HG02571 (cell line): ENCODE measurements at regions not wholly inside any gene's neighbourhood (a gene's known extent, or its start where the extent isn't known, plus 50 kb on each side); places are given as distances from the start of the nearest gene placed in this dataset.

ENCODE experiments used
- ATAC-seq: cut with Tn5 transposase; IDR thresholded peaks from one replicate; pipeline ENCODE4 v1.9.1; 2021; ENCODE audit warnings: mild to moderate bottlenecking, moderate library complexity; ENCODE audit not compliant: unreplicated experiment

GRCh38 chr12:92034858-92035401, 110.7 kb downstream of the BTG1 start:
- peak; percentile 83 for ATAC-seq

- ATAC-seq: no peak
These were observed 111.6 kb downstream of the BTG1 start for GRCh38 chr12:92034083-92034482.

- no peak for ATAC-seq
These were observed 112.7 kb downstream of the BTG1 start for GRCh38 chr12:92032965-92033364.

- no peak for ATAC-seq
These were observed 113.5 kb downstream of the BTG1 start for GRCh38 chr12:92032101-92032500.

- ATAC-seq: no peak
These were observed 115.0 kb downstream of the BTG1 start for GRCh38 chr12:92030618-92031017.

GRCh38 chr12:92029902-92030586, 115.6 kb downstream of the BTG1 start:
- ATAC-seq: no peak

- ATAC-seq: no peak
These were observed 116.5 kb downstream of the BTG1 start for GRCh38 chr12:92029136-92029535.

GRCh38 chr12:92028441-92028709, 117.3 kb downstream of the BTG1 start:
- ATAC-seq: no peak

- ATAC-seq: no peak
These were observed 117.8 kb downstream of the BTG1 start for GRCh38 chr12:92027701-92028440.

GRCh38 chr12:92027243-92027642, 118.4 kb downstream of the BTG1 start:
- ATAC-seq: no peak

- ATAC-seq: no peak
These were observed 120.0 kb downstream of the BTG1 start for GRCh38 chr12:92025462-92026207.

GRCh38 chr12:92022093-92022492, 123.6 kb downstream of the BTG1 start:
- ATAC-seq: no peak

- no peak for ATAC-seq
These were observed 124.0 kb downstream of the BTG1 start for GRCh38 chr12:92021666-92022035.

GRCh38 chr12:92020983-92021665, 124.5 kb downstream of the BTG1 start:
- ATAC-seq: no peak

GRCh38 chr12:92019491-92020277, 126.0 kb downstream of the BTG1 start:
- no peak for ATAC-seq

- ATAC-seq: no peak
These were observed 133.0 kb downstream of the BTG1 start for GRCh38 chr12:92012691-92013090.

- no peak for ATAC-seq
These were observed 134.6 kb downstream of the BTG1 start for GRCh38 chr12:92010853-92011701.

GRCh38 chr12:92010368-92010767, 135.3 kb downstream of the BTG1 start:
- no peak for ATAC-seq

- ATAC-seq: no peak
These were observed 137.3 kb downstream of the BTG1 start for GRCh38 chr12:92008345-92008744.

- ATAC-seq: no peak
These were observed 137.9 kb downstream of the BTG1 start for GRCh38 chr12:92007787-92008186.
